ENCODE measurements at regions not wholly inside any gene's neighbourhood (a gene's known extent, or its start where the extent isn't known, plus 50 kb on each side); places are given as distances from the start of the nearest gene placed in this dataset.

DNA sequence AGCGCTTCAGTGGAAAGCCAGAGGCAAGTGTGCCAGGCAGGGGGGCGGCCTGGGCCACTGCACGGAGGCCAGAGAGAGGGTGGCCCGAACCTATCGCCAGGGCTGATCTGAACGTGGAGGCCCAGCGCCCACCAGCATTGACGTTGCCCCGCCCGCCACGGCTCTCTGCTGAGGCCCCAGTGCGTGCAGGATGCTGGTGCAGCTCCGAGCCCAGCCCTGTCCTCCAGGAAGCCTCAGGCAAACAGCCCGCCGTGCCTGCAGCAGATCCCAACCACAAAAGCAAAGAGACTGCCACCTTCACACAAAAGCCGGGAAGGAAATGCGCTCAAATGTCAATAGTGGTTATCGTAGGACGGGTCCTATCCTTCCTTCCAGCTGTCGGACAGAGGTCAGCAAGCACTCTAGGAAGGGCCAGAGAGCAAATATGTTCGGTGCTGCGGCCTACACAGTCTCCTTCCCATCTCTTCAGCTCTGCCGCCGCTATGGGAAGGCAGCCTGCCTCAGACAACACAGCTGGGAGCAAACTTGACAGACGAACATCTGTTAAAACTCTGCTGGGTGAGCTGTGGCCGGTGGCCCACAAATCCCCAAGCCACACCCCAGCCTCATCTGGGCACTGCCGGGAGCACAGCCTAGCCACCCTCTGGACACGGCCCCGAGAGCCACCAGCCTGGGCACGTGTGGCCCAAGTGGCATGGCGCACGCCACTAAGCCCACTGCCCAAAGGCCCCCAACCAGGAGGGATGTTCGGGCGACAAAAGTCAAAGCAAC, 146.2 kb downstream of the CRYBB2 start:
- ChIA-PET CTCF (no interaction called here), POLR2A (no interaction called here)
- peaks cover 1% of the 10 kb centered on the region; the same call in 1 of the 2 replicates for H3K36me3 ChIP-seq (ENCODE audit: control insufficient read depth, insufficient read depth, low read length)
- TF ChIP-seq, protein P1, sequence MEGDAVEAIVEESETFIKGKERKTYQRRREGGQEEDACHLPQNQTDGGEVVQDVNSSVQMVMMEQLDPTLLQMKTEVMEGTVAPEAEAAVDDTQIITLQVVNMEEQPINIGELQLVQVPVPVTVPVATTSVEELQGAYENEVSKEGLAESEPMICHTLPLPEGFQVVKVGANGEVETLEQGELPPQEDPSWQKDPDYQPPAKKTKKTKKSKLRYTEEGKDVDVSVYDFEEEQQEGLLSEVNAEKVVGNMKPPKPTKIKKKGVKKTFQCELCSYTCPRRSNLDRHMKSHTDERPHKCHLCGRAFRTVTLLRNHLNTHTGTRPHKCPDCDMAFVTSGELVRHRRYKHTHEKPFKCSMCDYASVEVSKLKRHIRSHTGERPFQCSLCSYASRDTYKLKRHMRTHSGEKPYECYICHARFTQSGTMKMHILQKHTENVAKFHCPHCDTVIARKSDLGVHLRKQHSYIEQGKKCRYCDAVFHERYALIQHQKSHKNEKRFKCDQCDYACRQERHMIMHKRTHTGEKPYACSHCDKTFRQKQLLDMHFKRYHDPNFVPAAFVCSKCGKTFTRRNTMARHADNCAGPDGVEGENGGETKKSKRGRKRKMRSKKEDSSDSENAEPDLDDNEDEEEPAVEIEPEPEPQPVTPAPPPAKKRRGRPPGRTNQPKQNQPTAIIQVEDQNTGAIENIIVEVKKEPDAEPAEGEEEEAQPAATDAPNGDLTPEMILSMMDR (IDR thresholded peaks at IDR 0.05; ENCODE audit: insufficient read depth, low read depth, low read length), result no peak
- DNase-seq (ENCODE audit: low read depth), result no peak
- no peaks in the 10 kb centered on the region for H3K27me3 ChIP-seq (ENCODE audit: control insufficient read depth, insufficient read depth, low read length)
- no peak overlapping the region for H3K4me3 ChIP-seq (ENCODE audit: low read depth, low read length)

DNA sequence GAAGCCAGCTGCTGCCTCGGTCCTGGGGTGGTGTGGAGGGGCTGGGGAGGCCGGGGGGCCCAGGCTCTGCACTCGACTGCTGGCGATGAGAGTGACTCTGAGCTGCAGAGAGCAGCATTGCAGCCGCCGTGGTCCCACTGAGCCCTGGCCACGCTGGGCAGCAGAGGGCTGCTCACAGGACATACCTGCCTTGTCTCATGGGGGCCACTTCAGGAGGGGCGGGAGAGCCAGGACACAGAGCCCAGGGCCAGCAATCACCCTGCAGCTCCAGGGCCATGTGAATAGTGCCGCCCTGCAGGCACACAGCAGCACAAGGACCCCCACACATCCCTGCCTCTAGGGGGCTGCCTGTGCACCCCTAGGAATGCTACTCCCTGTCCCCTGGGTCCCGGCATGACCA, 147.0 kb downstream of the CRYBB2 start:
- TF ChIP-seq, protein P1 (IDR thresholded peaks at IDR 0.05; ENCODE audit: insufficient read depth, low read depth, low read length), result no peak
- ChIA-PET CTCF (no interaction called here), POLR2A (no interaction called here)
- H3K36me3 ChIP-seq (ENCODE audit: control insufficient read depth, insufficient read depth, low read length), result peaks cover 1% of the 10 kb centered on the region; the same call in 1 of the 2 replicates
- no peaks in the 10 kb centered on the region for H3K27me3 ChIP-seq (ENCODE audit: control insufficient read depth, insufficient read depth, low read length)
- DNase-seq (ENCODE audit: low read depth), result no peak
- H3K4me3 ChIP-seq (ENCODE audit: low read depth, low read length), result no peak overlapping the region

DNA sequence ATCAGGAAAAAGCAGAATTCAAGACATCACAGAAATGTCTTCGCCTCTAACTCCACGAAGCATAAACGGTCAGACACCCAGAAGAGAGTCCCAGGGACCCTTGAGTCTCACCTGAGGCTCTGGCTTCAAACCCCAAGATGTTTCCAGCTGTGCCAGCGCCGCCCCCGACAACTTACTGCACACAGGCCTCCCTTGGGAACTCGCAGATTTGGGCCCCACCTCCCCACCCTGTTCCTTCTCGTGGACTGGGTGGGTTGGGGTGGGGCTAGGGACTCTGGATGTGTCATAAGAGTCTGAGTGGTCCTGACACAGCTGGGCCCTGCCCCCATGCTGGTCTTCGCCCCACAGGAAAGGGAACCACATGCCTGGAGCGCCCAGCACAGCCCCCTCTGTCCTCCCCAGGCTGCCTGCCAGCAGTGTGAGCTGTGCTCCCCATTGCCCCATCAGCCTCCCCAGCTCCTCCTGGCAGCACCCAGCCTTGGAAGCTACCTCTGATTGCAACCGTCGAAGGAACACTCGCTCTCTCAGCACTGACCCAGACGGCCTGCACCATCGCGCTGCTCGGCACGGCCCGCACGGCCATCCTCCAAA, 147.5 kb downstream of the CRYBB2 start:
- Histone ChIP-seq H3K27me3 (ENCODE audit: control insufficient read depth, insufficient read depth, low read length) (no peaks in the 10 kb centered on the region), H3K36me3 (ENCODE audit: control insufficient read depth, insufficient read depth, low read length) (peaks cover 2% of the 10 kb centered on the region; the same call in 1 of the 2 replicates), H3K4me3 (ENCODE audit: low read depth, low read length) (no peak overlapping the region)
- DNase-seq (ENCODE audit: low read depth), result no peak
- CTCF ChIA-PET, result no interaction called here
- TF ChIP-seq, protein P1 (IDR thresholded peaks at IDR 0.05; ENCODE audit: insufficient read depth, low read depth, low read length), result no peak
- POLR2A ChIA-PET, result no interaction called here

DNA sequence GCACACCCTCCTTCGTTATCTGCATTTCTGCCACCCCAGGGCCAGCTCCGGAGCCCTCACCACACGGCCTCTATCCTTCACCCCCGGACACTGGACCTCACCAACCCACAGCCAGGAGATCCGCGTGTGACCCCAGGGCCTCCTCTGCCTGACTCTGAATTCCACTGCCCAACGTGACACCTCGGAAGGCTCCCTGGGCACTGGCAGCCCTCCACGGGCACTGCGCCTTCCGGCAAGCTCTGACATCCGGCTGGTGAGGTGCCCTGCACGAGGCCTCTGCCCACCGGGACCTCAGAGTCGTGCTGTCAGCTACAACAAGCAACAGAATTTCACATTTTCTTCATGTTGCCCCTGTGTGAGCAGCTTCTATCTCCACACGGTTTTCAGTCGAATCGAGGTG, 148.3 kb downstream of the CRYBB2 start:
- peaks cover 4% of the 10 kb centered on the region; the same call in 1 of the 2 replicates for H3K36me3 ChIP-seq (ENCODE audit: control insufficient read depth, insufficient read depth, low read length)
- H3K4me3 ChIP-seq (ENCODE audit: low read depth, low read length), result no peak overlapping the region
- TF ChIP-seq, protein P1 (IDR thresholded peaks at IDR 0.05; ENCODE audit: insufficient read depth, low read depth, low read length), result no peak
- ChIA-PET POLR2A (no interaction called here), CTCF (no interaction called here)
- H3K27me3 ChIP-seq (ENCODE audit: control insufficient read depth, insufficient read depth, low read length), result no peaks in the 10 kb centered on the region
- no peak for DNase-seq (ENCODE audit: low read depth)

DNA sequence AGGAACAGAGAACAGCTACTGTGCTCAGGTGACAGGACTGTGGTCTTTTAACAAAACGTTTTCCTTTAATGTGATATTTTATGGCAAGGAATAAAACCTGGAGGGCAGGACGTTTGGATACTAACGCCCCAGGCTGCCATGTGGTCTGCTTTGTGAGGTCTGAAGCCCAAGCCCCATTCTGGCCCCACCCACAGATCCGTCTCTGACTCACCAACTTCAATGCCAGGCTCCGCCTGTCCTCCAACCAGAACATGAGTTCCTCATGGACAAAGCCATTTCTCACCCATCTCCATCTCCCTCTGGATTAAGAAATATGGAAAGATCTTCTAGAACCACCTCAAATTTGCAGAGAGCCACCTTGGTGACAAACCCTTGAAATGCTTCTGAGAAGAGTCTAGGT, 148.8 kb downstream of the CRYBB2 start:
- POLR2A ChIA-PET, result no interaction called here
- TF ChIP-seq, protein P1 (IDR thresholded peaks at IDR 0.05; ENCODE audit: insufficient read depth, low read depth, low read length), result no peak
- H3K4me3 ChIP-seq (ENCODE audit: low read depth, low read length), result no peak overlapping the region
- CTCF ChIA-PET, result interaction anchor here (1.1 to 1.6 kb wide), 2 partner anchors 12 to 35 kb away, joined by 3 read pairs; no protein-coding TSS in a partner anchor
- H3K27me3 ChIP-seq (ENCODE audit: control insufficient read depth, insufficient read depth, low read length), result no peaks in the 10 kb centered on the region
- peaks cover 7% of the 10 kb centered on the region; the same call in 1 of the 2 replicates for H3K36me3 ChIP-seq (ENCODE audit: control insufficient read depth, insufficient read depth, low read length)
- DNase-seq (ENCODE audit: low read depth), result peak; percentile 45

Data from BJ (cell line).